Astrocyte of the cerebellum (primary cell): ENCODE measurements at regions not wholly inside any gene's neighbourhood (a gene's known extent, or its start where the extent isn't known, plus 50 kb on each side); places are given as distances from the start of the nearest gene placed in this dataset.
A peak's percentile ranks its signal among the peaks of the same experiment; 100 is the strongest.

Source experiments
- DNase-seq: peaks from one replicate; pipeline ENCODE4 v3.0.0-alpha.2; 2011; ENCODE audit warnings: low read depth
- H3K4me3 ChIP-seq: 2 replicates; pipeline ENCODE4 v1.5.1; 2011; ENCODE audit warnings: mild to moderate bottlenecking, low read depth, low read length, moderate library complexity
- CTCF ChIP-seq: IDR thresholded peaks from 2 replicates; pipeline ENCODE4 v1.5.1; 2012; ENCODE audit warnings: low read length, low read depth, moderate library complexity, mild to moderate bottlenecking; ENCODE audit errors: missing control alignments
- in situ Hi-C: cut with HindIII; loops from 2 replicates; pipeline ENCODE4 v1.10.0; 2017; ENCODE audit warnings: low sequenced_read_pairs

- in situ Hi-C loops = no loop called here
- TF ChIP-seq CTCF = no peak
- H3K4me3 ChIP-seq = no peak overlapping the region
- DNase-seq = peak; percentile 26
These were observed 392.7 kb upstream of the FANCL start for GRCh38 chr2:58633613-58634365.

DNA sequence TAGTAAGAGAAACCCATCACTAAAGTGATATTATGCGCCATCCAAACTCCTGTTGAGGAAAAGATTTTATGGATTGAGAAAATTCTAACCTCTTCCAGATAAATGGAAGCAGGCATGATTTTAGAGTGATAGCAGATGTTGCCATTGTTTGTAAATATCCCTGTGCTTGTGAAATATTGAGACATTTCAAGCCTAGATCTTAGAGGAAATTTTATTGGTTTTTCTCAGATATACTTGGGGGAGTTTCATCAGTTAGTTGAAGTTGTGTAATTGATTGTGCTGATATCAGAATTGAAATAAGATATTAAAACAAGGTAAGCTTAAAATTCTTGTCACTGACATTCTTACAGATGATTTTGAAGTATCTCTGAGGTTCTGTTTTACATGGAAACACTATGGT, 390.9 kb upstream of the FANCL start:
- no peak for DNase-seq
- TF ChIP-seq CTCF = no peak
- in situ Hi-C loops = no loop called here

DNA sequence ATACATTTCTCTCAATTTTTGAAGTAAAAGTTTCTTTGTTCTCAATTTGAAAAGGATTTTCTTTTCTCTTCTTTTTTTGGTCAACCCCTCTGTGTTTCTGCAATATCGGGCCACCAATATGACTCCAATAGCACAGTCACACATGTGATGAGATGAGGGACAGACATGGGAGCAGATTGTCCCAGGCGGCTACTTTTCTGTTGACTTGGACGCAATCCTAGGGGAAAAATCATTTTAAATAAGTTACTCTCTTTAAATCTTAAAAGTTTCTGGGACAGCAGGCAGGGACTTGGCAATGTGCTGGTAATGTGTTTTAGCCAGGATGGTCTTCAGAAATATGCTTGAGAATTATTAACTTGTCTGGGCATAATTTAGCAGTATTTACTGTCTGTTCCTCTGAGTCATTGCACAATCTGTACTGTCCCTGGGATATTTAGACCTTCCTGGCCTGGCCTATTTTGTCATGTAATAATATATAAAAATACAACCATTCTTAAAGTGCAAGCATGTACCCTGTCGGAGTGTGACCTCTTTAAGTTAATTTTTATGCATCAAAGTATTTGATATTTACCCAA, 388.5 kb upstream of the FANCL start:
- H3K4me3 ChIP-seq = no peak overlapping the region
- TF ChIP-seq CTCF = no peak
- no peak for DNase-seq
- in situ Hi-C loops = no loop called here

More for the DNA sequence above, 390.9 kb upstream of the FANCL start:
- H3K4me3 ChIP-seq = no peak overlapping the region

GRCh38 chr2:58620896-58621295, 379.8 kb upstream of the FANCL start:
- TF ChIP-seq CTCF = no peak
- DNase-seq = no peak
- in situ Hi-C loops = no loop called here
- H3K4me3 ChIP-seq = no peak overlapping the region

DNA sequence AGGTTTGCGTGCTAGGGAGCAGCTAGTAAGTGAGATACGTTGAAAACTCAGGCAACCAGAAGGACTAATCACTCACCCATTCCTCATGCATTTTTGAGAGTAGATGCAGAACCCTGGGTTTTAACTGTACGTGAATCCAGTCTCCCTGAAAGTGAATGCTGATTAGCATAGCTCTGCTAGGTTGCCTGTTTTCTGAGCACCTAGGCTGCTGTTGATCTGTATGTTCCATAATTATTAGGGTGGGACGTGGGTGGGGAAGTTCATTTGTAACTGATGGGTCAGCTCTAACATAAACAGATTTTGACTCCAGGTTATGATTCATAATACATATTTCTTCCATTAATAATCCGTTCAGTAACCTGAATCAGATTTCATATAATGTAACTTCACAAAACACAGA, 379.0 kb upstream of the FANCL start:
- in situ Hi-C loops = no loop called here
- no peak overlapping the region for H3K4me3 ChIP-seq
- TF ChIP-seq CTCF = no peak
- DNase-seq = no peak

DNA sequence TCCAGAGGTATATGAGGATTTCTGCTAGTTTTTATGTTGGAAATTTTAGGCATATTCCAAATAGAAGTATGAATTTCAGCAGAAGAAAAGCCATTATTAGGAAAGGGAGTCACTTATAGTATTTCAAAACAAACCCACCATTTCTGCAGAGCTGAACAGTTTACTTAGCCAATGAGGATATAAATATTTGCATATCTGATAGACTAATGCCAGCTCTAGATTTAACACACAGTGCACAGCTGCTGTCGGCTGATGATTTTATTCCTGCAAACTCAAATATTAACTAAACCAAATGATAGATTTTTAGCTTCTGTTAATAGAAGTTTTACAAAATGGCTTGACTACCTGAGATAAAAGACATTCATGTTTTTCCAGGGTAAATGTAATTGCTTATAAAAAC, 375.8 kb upstream of the FANCL start:
- no peak for DNase-seq
- in situ Hi-C loops = no loop called here
- no peak for TF ChIP-seq CTCF

More for the DNA sequence above, 375.8 kb upstream of the FANCL start:
- H3K4me3 ChIP-seq = no peak overlapping the region
